ENCODE measurements at regions not wholly inside any gene's neighbourhood (a gene's known extent, or its start where the extent isn't known, plus 50 kb on each side); places are given as distances from the start of the nearest gene placed in this dataset.

DNA sequence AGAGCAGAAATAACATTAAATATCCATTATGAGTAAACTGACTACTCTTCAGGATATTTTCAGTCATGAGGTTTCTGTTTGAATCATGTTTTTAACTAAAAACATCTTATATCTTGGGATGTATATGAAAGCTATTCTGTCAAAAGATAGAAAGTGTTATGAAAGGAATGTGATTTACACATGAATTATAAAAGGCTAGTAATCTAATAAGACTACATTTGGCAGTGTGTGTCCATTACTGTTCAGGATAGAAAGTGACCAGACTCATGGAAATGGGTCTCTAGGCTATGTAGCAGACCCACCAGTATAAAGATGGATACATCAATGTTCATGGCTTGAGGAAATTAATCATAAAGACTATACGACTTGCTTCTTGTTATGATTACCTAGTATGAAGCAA lies 1328.2 kb upstream of the NUDT12 start:
- TF ChIP-seq GATA2 (IDR thresholded peaks at IDR 0.05; ENCODE audit: low read depth, low read length) = no peak
- TF ChIP-seq GATA3 (IDR thresholded peaks at IDR 0.05; ENCODE audit: low read depth, low read length) = no peak
